H54 (cell line): ENCODE measurements at regions not wholly inside any gene's neighbourhood (a gene's known extent, or its start where the extent isn't known, plus 50 kb on each side); places are given as distances from the start of the nearest gene placed in this dataset.
"Not testable (repeated sequence)": the region's sequence is repeated elsewhere in the genome, so short reads cannot be mapped to it uniquely, and the experiment has no call there.

Experiments
- DNase-seq: peaks from one replicate; pipeline ENCODE4 v3.0.0; 2011; ENCODE audit warnings: low spot score, mixed read lengths; ENCODE audit not compliant: insufficient read length
- FAIRE-seq: peaks from 3 replicates; lab custom pipeline; 2011; peaks lifted over from hg19 to GRCh38; lab: Jason Lieb, UNC
- POLR2A ChIP-seq: IDR thresholded peaks from 2 replicates; pipeline ENCODE4 v1.6.1; 2011; ENCODE audit warnings: low read depth, mild to moderate bottlenecking, low read length

DNA sequence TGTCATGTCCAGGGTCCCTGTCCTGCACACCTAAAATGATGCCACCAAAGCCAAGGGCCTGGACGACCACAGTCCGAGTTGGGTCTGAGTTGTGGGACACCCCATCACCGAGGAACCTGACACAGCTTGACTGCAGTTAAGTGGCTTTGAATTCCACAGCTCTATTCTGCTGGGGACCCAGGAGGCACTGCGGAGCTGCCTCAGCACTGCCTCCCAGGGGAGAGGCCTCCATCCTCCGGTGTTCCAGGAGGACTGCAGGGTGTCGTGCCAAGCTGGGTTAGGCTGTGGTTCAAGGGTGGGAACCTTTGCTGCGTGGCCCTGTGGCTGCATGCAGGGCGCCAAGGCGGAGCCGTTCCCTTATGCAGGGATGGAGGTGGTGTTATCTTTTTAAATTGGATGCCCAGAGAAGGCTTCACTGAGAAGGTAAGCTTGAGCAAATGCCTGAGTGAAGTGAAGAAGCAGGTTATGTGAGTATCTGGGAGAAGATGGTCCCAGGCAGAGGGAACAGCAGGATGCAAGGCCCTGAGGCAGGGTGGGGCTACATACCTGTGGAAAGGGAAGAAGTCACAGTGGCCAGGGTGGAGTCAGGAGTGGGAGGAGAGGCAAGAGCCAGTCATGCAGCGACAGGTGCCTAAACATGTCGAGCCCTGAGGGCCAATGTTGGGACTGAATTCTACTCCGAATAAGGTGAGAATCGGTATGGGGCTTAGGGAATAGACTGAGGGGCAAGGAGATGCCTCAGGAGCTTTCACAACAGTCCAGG lies 144.8 kb downstream of the TPRA1 start:
- no peak for FAIRE-seq
- no peak for TF ChIP-seq POLR2A
- DNase-seq, result no peak

DNA sequence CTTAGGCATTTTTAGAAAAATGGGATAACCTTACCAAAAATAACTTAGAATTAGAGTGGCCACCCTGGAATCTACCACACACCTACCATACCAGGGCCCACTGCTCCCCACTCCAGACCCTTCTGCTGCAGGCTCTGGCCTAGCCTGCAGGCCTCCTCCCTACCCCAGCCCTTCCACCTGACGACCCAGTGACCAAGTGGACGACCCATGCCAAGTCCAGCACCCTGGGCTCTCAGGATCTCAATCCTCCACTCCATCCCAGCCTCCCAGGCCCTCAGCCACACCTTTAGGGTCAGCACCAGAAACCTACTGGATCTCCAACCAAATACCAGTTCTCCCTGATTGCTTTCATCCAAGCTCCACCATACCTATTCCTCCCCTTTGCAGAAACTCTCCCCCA lies 145.8 kb downstream of the TPRA1 start:
- no peak for FAIRE-seq
- no peak for DNase-seq
- no peak for TF ChIP-seq POLR2A

DNA sequence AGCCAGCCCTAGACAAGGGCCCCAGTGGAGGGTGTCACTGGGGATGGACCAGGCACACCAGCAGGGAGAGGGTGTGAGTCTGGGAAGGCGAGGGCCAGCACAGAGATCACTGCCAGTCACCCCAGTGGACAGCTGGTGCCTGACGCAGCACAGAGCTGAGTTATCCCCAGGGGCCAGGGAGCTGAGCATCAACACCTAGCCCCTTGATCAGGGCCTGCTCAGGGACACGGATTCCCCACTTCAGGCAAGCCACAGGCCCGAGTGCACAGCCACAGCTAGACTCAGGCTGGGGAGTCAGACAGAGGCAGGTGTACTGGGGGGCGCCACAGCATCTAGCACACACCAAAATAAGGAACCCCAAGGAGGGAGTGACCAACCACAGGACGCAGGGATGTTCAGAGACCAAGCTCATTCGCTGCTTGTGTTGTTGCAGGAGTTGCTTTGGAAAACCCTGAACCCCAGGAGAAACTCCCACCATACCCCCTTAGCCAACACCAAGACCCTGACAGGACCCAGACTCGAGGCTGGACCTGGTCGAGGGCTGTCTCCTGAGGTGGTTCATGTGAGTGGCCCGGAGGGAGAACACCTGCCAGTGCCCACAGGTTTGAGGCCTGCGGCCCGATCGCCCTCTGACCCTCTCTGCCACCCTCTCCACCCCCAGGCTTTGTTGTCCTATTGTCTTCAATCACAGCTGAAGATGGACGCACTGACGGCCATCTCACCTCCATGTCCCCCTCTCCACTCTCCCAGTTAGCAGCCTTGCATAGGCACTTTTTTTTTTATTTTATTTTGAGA lies 146.8 kb downstream of the TPRA1 start:
- no peak for FAIRE-seq

DNA sequence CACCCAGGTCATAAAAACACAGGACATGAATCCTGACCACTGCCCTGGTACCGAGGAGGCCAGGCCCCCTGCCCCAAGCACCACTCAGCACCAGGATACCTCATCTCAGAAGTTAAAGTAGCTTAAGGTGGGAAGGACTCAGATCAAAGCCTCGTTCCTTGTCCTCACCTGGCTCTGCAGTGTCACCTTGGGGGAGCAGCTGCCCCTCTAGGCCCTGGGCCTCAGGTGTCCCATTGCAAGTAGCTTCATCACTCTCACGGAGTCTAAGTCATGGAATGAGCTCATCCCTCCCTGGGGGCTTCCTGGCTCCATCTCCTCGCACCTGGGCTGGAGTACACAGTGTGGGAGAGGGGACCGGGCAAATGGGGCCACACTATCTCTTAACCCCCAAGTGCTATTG lies 148.0 kb downstream of the TPRA1 start:
- FAIRE-seq, result no peak
- no peak for DNase-seq
- no peak for TF ChIP-seq POLR2A

More for the DNA sequence above, 146.8 kb downstream of the TPRA1 start:
- no peak for TF ChIP-seq POLR2A
- DNase-seq, result no peak

DNA sequence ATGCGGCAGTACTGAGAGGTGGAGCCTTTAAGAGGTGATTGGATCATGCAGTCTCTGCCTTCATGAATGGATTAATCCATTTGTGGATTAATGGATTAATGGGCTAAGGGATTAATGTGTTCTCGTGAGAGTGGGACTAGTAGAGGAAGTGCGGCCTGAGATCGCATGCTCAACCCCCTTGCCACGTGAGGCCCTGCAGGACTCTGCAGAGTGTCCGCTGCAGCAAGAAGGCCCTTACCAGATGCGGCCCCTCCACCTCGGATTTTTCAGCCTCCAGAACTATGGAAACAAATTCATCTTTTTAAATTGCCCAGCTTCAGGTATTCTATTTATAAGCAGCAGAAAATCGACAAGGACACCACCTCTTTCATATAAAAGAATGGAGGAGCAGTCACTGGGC lies 148.8 kb downstream of the TPRA1 start:
- DNase-seq (no peak), FAIRE-seq (no peak)
- TF ChIP-seq POLR2A, result no peak

DNA sequence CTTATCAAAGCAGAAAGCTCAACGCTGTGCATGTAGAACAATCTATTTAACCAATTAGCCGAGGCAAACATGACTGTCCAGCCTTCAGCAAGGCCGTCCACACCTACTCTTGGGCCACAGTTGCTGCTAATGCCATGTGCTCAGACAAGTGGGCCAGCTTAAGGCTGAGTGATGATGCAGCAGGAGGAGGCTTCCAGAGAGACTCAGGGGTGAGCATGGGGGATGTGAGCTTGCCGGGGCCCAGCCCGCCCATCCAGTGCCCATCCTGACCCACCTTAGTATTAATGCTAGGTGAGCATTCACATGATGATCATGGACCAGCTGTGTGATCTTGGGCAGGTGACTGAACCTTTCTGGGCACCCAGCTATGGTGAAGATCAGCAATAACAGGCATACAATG lies 150.1 kb downstream of the TPRA1 start:
- TF ChIP-seq POLR2A, result no peak
- FAIRE-seq (no peak), DNase-seq (no peak)

DNA sequence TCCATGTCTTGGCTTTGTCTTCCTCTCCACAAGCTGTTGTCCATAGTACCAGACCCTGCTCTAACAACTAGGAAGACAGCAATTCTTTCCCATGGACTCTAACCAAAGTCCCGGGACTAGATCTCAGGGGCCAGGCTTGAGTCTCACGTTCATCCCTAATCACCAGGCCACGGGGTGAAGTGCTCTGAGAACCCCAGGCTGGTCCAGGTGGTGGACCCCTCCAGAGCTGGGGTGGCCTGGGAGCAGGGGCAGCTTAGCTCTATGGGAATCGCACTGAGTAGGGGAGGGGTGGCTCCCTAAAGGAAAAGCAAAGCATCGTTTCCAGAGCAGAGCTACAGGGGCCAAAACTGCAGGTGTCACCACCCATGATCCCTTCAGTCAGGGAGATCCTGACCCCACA lies 150.9 kb downstream of the TPRA1 start:
- DNase-seq, result no peak
- FAIRE-seq, result no peak
- no peak for TF ChIP-seq POLR2A

DNA sequence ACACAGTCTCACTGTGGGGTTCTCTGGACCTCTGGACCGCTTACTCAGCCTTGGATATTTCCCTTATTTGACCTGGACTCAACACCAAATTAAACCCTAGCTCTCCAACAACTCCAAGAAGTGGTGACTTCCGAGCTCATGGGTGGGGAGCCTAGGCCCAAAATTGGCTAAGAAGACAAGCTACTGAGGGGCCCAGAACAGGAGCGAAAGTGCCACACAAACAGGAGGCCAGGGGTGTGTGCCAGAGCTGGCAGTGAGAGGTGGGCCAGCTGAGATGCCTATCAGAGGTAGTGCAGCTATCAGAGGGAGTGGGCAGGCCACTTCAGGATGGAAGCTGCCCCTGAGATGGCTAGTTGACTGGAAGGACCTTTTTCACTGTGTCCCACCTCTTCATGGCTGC lies 151.1 kb upstream of the PRR20G start:
- no peak for TF ChIP-seq POLR2A
- FAIRE-seq (no peak), DNase-seq (no peak)

DNA sequence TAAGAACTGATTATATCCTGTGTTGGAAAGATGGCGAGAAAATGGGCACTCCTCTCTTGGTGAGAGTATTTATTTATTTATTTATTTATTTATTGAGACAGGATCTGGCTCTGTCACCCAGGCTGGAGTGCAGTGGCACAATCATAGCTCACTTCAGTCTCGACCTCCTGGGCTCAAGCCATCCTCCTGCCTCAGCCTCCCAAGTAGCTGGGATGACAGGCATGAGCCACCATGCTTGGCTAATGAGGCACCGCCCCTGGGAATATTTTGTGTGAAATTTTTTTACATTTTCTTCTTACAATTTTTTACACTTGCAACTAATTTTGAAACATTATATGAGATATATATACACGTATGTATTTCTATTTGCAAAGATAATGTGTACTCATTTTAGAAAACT lies 150.5 kb upstream of the PRR20G start:
- no peak for TF ChIP-seq POLR2A
- FAIRE-seq (no peak), DNase-seq (no peak)

DNA sequence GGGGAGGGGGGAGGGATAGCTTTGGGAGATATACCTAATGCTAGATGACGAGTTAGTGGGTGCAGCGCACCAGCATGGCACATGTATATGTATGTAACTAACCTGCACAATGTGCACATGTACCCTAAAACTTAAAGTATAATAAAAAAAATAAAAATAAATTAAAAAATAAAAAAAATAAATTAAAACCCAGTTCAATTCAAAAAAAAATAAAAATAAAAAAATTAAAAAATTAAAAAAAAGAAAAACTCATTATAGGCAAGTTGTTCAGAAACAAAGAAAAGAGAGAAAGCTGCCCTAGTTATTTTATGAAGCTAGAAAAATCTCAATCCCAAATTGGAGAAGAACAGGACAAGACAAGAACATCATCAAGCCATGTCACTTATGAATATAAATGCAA lies 147.5 kb upstream of the PRR20G start:
- DNase-seq, FAIRE-seq: not testable (repeated sequence)

DNA sequence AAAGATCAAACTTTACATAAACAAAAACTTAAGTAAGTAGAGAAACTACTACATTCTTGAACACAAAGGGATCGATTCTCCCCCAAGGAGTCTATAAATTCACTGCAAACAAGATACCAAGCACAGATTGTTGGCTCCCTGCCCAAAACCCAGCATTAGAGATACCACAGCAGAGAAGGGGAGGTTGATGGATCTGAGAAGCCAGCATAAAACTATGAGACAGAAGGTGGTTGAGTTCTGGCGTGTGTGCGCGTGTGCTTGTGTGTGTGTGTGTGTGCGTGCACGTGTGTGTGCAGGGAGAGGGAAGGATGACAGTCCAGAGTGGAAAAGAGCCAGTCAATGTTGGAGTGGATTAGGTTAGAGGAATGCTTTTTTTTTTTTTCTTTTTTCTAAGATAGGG lies 143.2 kb upstream of the PRR20G start:
- FAIRE-seq (no peak), DNase-seq (no peak)
- TF ChIP-seq POLR2A, result no peak

DNA sequence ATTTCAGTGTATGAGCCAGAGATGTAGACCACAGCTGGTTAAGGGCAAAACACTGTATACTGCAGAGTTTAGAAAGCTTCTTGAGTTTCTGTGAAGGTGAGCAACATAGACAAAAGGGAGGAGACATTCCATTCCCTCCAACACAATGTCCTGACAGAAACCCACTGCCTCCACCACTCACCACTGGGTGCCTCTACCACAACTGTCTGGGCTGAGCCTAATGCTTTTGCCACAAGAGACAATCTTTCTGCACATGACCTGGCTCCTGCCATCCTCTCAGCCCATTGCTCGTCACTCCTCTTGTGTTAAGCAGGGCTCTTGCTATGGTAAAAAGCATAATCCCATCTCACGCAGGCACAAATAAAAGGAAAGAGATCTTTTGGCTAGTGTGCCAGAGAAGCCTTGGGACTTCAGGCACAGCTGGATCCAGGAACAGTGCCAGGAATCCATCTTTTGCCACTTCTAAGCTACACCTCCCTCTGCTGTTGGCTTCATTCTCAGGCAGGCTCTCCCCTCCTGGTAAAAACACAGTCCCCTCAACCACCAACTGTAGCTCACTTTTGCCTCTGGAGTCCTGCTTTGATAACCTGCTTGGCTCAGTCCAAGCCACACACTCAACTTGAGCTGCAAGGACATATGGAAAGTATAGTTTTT lies 140.6 kb upstream of the PRR20G start:
- TF ChIP-seq POLR2A, result no peak
- no peak for DNase-seq
- FAIRE-seq, result no peak

DNA sequence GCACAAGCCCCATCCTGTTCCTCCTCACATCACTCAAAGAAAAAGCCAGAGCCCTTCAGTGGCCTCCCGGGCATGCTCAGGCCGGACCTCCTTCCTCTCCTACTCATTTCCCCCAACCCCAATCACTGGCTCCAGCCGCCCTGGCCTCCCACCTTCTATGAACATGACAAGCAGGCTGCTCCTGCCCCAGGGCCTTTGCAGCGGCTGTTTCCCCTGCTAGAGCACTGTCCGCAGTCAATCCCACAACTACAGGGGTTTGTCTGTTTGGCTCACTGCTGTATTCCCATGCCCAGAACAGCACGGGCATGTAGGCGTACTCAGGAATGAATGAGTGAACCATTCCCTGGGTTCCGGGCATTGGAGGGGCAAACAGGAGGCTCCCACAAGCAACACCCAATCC lies 139.8 kb upstream of the PRR20G start:
- TF ChIP-seq POLR2A, result no peak
- FAIRE-seq (no peak), DNase-seq (no peak)

DNA sequence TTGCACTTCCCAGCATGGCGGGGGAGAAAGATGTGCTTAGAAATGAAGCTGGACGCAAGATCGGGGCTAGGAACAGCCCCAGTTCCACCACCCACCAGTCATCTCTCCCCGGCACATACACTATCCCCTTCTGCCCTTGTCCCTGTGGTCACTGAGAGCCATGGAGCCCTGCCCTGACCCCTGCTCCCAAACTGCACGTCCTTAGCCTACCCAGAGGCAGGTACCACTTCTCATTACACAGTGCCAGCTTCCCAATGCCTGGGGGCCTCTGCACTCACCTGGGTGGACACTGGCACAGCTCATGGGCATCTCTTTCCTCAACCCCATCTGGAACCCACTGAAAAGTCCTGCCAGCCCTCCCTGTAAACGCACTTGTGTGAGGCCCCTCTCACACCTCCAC lies 139.3 kb upstream of the PRR20G start:
- no peak for TF ChIP-seq POLR2A
- FAIRE-seq (no peak), DNase-seq (no peak)
